NCI-H1930 (cell line): ENCODE measurements at regions not wholly inside any gene's neighbourhood (a gene's known extent, or its start where the extent isn't known, plus 50 kb on each side); places are given as distances from the start of the nearest gene placed in this dataset.

Experiments used
- DNase-seq, 2 experiments: peaks; one replicate each; lab custom pipeline; 2025; lab: John Stamatoyannopoulos, UW

GRCh38 chr20:41670631-41671030 is 52.5 kb upstream of the CHD6 start:
- DNase-seq, result no peak

- DNase-seq, result no peak
These were observed 51.6 kb upstream of the CHD6 start for GRCh38 chr20:41669708-41670263.

GRCh38 chr20:41668057-41668749 is 50.0 kb upstream of the CHD6 start:
- no peak for DNase-seq
